ENCODE measurements at regions not wholly inside any gene's neighbourhood (a gene's known extent, or its start where the extent isn't known, plus 50 kb on each side); places are given as distances from the start of the nearest gene placed in this dataset.

GRCh38 chrX:28225513-28225912 is 244.3 kb upstream of the DCAF8L1 start:
- TF ChIP-seq CTCF (IDR thresholded peaks at IDR 0.05) (no peak), POLR2A (IDR thresholded peaks at IDR 0.05) (no peak)

Measured in ovary (tissue), 3 donors.